DND-41 (cell line): ENCODE measurements at regions not wholly inside any gene's neighbourhood (a gene's known extent, or its start where the extent isn't known, plus 50 kb on each side); places are given as distances from the start of the nearest gene placed in this dataset.

Experiments used
- ATAC-seq: fragments of 200-7000 bp; cut with Tn5 transposase; 3 replicates; pipeline ENCODE4 v1.9.1; 2021; ENCODE audit warnings: low read depth; ENCODE audit not compliant: insufficient read depth
- DNase-seq: peaks from one replicate; pipeline ENCODE4 v3.0.0-alpha.2; 2020
- H2AFZ ChIP-seq: 2 replicates; pipeline ENCODE4 v1.6.0; 2012; ENCODE audit warnings: low read depth, low read length
- H3K27ac ChIP-seq: 2 replicates; pipeline ENCODE4 v1.5.1; 2012; ENCODE audit warnings: low read length, inconsistent platforms
- H3K27me3 ChIP-seq: fragments of 200-600 bp; sonication (generic); 2 replicates; pipeline ENCODE4 v1.6.0; 2012; ENCODE audit warnings: low read length, mild to moderate bottlenecking, inconsistent platforms; ENCODE audit not compliant: insufficient read depth, poor library complexity
- H3K36me3 ChIP-seq: 2 replicates; pipeline ENCODE4 v1.5.1; 2012; ENCODE audit warnings: low read length, inconsistent platforms; ENCODE audit not compliant: insufficient read depth
- H3K4me1 ChIP-seq: 2 replicates; pipeline ENCODE4 v1.5.1; 2012; ENCODE audit warnings: mild to moderate bottlenecking, low read length; ENCODE audit not compliant: insufficient read depth
- H3K4me2 ChIP-seq: 2 replicates; pipeline ENCODE4 v1.6.0; 2012; ENCODE audit warnings: mild to moderate bottlenecking, moderate library complexity, low read length, inconsistent platforms; ENCODE audit not compliant: insufficient read depth
- H3K4me3 ChIP-seq, 2 experiments: fragments of 200-600 bp in 1 of 2; shearing (Covaris generic) in 1 of 2; 2 replicates each; pipeline ENCODE4 v1.5.1; 2012 to 2016; ENCODE audit warnings: inconsistent platforms in 2 of 2, low read length in 2 of 2, mild to moderate bottlenecking in 2 of 2, low read depth in 1 of 2, moderate library complexity in 1 of 2
- H3K79me2 ChIP-seq: 2 replicates; pipeline ENCODE4 v1.6.0; 2012; ENCODE audit warnings: low read length, inconsistent platforms; ENCODE audit not compliant: insufficient read depth
- H3K9ac ChIP-seq: 2 replicates; pipeline ENCODE4 v1.6.0; 2012; ENCODE audit warnings: low read depth, mild to moderate bottlenecking, inconsistent platforms, low read length, moderate library complexity
- H3K9me3 ChIP-seq: 2 replicates; pipeline ENCODE4 v1.5.1; 2012; ENCODE audit warnings: low read length, moderate library complexity, mild to moderate bottlenecking, inconsistent platforms; ENCODE audit not compliant: insufficient read depth, severe bottlenecking
- H4K20me1 ChIP-seq: 2 replicates; pipeline ENCODE4 v1.6.0; 2012; ENCODE audit warnings: low read length; ENCODE audit not compliant: insufficient read depth
- EZH2 ChIP-seq: IDR thresholded peaks from 3 replicates; pipeline ENCODE4 v1.6.1; 2012; ENCODE audit warnings: borderline replicate concordance, low read depth, mild to moderate bottlenecking, moderate library complexity, low read length, inconsistent platforms; ENCODE audit not compliant: severe bottlenecking
- TF ChIP-seq, protein P1 (sequence below): IDR thresholded peaks from 2 replicates; pipeline ENCODE4 v1.5.1; 2012; ENCODE audit warnings: borderline replicate concordance, low read length, moderate library complexity, mild to moderate bottlenecking; ENCODE audit not compliant: poor library complexity, severe bottlenecking; ENCODE audit errors: extremely low read depth

DNA sequence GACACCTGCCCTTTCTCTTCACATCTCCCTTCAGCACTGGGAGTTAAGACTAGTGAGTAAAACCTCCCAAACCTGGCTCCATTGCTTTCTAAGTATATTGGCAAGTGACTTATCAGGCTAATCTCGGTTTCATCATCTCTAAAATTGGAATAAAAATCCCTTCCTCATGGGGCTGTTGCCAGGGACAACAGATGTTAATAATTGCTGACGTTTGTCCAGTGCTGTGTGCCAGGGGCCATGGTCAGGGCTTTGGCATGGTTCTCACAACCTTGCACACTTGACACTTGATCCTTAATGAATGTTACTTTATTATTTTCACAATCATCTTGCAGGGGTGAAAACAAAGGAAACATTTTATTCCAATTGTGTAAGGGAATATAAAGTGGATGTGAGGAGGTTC lies 1262.0 kb upstream of the WWC1 start:
- no peaks in the 10 kb centered on the region for H3K9me3 ChIP-seq
- H4K20me1 ChIP-seq: no peaks in the 10 kb centered on the region
- TF ChIP-seq EZH2: no peak
- TF ChIP-seq, protein P1, sequence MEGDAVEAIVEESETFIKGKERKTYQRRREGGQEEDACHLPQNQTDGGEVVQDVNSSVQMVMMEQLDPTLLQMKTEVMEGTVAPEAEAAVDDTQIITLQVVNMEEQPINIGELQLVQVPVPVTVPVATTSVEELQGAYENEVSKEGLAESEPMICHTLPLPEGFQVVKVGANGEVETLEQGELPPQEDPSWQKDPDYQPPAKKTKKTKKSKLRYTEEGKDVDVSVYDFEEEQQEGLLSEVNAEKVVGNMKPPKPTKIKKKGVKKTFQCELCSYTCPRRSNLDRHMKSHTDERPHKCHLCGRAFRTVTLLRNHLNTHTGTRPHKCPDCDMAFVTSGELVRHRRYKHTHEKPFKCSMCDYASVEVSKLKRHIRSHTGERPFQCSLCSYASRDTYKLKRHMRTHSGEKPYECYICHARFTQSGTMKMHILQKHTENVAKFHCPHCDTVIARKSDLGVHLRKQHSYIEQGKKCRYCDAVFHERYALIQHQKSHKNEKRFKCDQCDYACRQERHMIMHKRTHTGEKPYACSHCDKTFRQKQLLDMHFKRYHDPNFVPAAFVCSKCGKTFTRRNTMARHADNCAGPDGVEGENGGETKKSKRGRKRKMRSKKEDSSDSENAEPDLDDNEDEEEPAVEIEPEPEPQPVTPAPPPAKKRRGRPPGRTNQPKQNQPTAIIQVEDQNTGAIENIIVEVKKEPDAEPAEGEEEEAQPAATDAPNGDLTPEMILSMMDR: no peak
- no peak overlapping the region for H3K9ac ChIP-seq
- no peak overlapping the region for H2AFZ ChIP-seq
- H3K27ac ChIP-seq: no peak overlapping the region
- H3K79me2 ChIP-seq: no peaks in the 10 kb centered on the region
- H3K4me2 ChIP-seq: no peak overlapping the region
- DNase-seq (no peak), ATAC-seq (no peak)
- H3K4me1 ChIP-seq: no peaks in the 10 kb centered on the region
- no peaks in the 10 kb centered on the region for H3K36me3 ChIP-seq
- H3K27me3 ChIP-seq: no peaks in the 10 kb centered on the region
- H3K4me3 ChIP-seq: no peak overlapping the region

DNA sequence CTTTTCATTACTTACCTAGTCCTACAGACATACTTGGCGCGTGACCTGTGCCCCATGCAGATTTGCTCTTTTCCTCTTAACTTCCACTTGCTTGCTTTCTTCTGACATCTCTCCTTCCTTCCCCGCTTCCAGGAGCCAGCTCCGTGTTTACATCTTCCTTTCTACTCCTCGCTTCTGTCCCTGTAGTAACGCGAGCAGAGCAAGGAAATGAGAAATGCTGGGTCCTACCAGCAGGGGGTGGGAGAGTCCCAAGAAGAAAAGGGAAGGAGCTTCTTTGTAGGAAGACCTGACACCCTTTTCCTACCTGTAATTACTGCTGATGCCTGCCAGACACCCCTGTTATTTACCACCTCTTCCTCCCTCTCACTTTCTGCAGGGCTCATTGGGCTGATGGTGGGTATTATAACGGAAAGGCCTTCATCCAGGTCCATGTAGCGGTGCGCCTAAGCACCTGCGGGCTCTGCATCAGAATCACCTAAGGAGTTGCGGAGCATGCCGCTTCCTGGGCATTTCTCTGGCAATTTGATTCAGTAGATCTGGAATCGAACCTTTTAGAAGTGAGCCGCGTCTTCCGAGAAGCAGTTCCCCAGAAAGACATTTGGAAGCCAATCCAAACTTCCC lies 1260.8 kb upstream of the WWC1 start:
- no peaks in the 10 kb centered on the region for H3K27me3 ChIP-seq
- no peak overlapping the region for H2AFZ ChIP-seq
- no peaks in the 10 kb centered on the region for H3K36me3 ChIP-seq
- H3K27ac ChIP-seq: no peak overlapping the region
- H3K4me1 ChIP-seq: no peaks in the 10 kb centered on the region
- ATAC-seq (no peak), DNase-seq (no peak)
- no peaks in the 10 kb centered on the region for H3K79me2 ChIP-seq
- TF ChIP-seq EZH2: no peak
- TF ChIP-seq, protein P1: peak; percentile 33
- H4K20me1 ChIP-seq: no peaks in the 10 kb centered on the region
- no peaks in the 10 kb centered on the region for H3K9me3 ChIP-seq
- no peak overlapping the region for H3K9ac ChIP-seq
- H3K4me2 ChIP-seq: no peak overlapping the region
- H3K4me3 ChIP-seq: no peak overlapping the region

DNA sequence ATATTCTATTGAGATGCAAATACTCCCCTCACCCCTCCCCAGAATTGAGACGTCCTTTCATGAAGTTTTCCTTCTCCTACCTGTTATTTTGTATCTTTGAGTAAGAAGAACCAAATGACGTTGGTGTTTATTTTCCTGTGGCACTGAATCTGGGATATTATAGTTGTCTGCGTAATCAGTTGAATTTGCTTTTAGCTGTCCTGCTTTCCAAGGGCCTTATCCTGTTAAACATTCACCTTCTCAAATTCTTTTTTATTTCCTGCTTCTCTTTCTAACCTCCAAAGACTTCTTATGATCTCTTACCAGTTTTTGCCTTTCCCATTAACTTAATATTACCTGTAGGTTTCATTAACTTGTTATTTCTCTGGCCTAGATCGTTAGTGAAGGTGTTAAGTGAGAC lies 1254.9 kb upstream of the WWC1 start:
- H3K4me3 ChIP-seq: no peak overlapping the region
- no peak for ATAC-seq
- H3K9me3 ChIP-seq: no peaks in the 10 kb centered on the region
- H2AFZ ChIP-seq: no peak overlapping the region
- H4K20me1 ChIP-seq: no peaks in the 10 kb centered on the region
- no peak overlapping the region for H3K4me2 ChIP-seq
- DNase-seq: no peak
- H3K27me3 ChIP-seq: no peaks in the 10 kb centered on the region
- TF ChIP-seq EZH2: no peak
- TF ChIP-seq, protein P1: no peak
- H3K79me2 ChIP-seq: no peaks in the 10 kb centered on the region
- no peaks in the 10 kb centered on the region for H3K4me1 ChIP-seq
- H3K9ac ChIP-seq: no peak overlapping the region
- H3K36me3 ChIP-seq: no peaks in the 10 kb centered on the region
- no peak overlapping the region for H3K27ac ChIP-seq
